NCI-H524 (cell line): ENCODE measurements at regions not wholly inside any gene's neighbourhood (a gene's known extent, or its start where the extent isn't known, plus 50 kb on each side); places are given as distances from the start of the nearest gene placed in this dataset.
"Not testable (repeated sequence)": the region's sequence is repeated elsewhere in the genome, so short reads cannot be mapped to it uniquely, and the experiment has no call there.

Experiments used
- DNase-seq, 2 experiments: peaks; one replicate each; lab custom pipeline; 2025; lab: John Stamatoyannopoulos, UW

GRCh38 chr9:129456549-129457324, 164.2 kb downstream of the C9orf50 start:
- DNase-seq, result no peak

GRCh38 chr9:129455151-129455995, 165.5 kb downstream of the C9orf50 start:
- DNase-seq, result peak; percentile 42 to 74

DNA sequence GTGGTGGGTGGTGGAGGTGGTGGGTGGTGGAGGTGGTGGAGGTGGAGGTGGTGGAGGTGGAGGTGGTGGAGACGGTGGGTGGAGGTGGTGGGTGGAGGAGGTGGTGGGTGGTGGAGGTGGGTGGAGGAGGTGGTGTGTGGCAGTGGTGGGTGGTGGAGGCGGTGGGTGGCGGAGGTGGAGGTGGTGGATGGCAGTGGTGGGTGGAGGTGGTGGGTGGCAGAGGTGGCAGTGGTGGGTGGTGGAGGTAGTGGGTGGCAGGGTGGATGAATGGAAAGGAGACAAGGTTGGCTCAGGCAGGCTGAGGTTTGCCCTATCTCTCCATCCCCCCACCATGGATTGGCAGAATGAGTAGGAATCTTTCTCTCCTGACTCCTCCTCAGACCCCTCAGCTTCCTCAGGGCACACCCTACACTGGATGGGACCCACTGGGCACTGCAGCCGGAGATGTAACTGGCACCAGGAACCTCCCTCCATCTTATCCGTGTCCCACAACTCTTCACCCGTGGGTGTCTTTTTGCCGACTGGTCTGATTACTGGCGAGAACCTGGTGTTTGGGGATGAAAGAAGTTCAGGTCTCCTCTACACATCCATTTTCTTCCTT, 166.3 kb downstream of the C9orf50 start:
- DNase-seq, result no peak

GRCh38 chr9:129453734-129454133, 167.2 kb downstream of the C9orf50 start:
- no peak for DNase-seq

DNA sequence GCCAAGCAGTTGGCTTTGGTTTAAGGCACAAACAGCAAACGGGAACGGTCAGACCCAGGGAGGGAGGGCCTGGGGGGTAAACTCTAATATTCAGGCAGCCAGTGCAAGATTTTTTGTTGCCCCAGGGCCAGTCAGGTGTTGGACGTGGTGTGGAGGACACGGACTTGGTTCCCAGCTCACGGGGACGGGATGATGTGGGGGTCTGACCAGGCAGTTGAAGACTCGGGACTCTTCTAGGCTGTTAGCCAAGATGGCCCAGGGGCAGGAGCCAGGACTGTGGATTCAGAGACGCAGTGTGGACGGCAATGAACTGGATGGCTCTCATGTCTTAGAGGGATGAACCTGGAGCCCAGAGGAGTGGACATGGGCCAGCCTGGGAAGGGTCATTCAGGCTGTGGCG, 169.2 kb downstream of the C9orf50 start:
- DNase-seq, result no peak

DNA sequence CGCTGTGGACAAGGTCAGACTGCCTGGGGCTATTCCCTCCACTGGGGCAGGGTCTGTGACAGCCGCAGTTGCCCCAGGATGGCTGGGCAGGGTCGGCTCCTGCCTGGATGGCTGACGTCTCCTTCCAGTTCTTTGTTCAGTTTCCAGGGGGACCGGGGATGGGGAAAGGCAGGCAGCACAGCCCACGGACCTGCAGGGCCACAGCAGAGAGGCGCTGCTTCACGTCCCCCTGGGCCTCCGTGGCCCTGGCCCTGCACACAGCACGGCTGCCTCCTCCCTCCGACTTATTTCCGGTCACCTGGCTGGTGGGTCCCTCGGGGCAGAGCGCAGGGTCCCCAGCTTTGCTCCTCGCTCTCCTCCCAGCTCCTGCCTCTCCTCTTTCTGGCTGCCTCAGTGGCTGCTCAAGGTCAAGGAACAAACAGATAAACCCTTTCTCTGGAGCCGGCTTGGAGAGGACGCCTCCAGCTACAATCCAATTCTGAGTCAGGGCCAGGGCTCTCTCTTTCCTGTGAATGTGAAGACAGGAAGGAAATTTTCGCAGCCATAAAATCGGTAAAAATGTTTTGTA, 169.7 kb downstream of the C9orf50 start:
- DNase-seq, result no peak

DNA sequence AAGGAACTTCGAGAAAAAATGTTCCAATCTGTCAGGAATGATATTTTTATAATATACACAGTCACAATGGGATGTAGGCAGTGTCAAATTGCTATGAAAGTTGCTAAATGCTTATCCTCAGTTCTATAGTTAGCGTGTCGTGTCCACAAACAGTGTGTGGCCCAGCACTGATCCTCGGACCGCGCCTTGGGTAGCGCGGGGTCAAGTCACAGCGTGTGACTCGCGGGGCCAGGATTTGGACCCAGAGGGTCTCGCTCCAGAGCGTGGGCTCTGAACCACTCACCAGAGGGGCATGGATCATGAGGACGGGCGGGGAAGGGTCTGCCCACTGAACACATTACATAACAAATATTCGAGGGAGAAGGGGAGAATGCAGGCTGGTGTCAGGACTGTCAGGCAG, 171.8 kb downstream of the C9orf50 start:
- no peak for DNase-seq

- peak; percentile 93 to 99 for DNase-seq
These were observed 173.9 kb downstream of the C9orf50 start for GRCh38 chr9:129446828-129447550.

DNA sequence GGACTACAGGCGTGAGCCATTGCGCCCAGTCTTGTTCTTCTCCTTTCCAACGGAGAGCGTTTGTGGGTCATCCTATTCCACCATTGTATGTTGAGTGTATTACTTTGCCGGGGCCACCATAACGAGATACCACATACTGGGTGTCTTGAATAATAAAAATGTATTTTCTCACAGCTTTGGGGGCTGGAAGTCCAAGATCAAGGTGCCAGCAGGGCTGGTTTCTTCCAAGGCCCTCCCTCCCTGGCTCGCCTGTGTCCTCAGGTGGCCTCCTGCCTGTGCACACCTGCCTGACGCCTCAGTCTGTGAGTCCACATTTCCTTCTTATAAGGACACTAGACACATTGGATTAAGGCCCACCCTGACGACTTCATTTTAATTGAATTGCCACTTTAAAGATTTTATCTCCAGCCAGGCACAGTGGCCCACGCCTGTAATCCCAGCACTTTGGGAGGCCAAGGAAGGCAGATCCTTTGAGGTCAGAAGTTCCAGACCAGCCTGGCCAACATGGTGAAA, 175.1 kb downstream of the C9orf50 start:
- DNase-seq, result no peak

DNA sequence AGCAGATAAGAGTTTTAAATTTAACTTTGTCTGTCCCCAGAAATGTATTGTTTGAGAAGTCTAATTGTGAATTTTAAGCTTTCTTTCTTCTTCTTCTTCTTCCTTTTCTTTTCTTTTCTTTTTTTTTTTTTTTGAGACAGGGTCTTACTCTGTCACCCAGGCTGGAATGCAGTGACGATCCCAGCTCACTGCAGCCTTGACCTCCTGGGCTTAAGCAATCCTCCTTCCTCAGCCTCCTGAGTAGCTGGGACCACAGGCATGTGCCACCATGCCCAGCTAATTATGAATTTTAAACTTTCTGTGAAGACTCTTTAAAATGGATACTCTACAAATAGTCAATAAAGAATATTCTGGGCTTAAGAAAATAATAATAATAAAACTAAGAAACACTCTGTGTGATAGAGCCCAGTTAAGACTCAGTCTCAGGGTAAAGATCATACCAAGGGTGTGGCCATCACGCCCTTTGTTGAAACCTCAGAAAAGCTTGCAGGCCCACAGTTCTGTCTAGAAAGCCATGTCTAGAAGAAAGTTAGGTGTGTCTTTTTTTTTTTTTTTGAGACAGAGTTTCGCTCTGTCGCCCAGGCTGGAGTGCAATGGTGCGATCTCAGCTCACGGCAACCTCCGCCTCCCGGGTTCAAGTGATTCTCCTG, 177.3 kb downstream of the C9orf50 start:
- not testable (repeated sequence) for DNase-seq

DNA sequence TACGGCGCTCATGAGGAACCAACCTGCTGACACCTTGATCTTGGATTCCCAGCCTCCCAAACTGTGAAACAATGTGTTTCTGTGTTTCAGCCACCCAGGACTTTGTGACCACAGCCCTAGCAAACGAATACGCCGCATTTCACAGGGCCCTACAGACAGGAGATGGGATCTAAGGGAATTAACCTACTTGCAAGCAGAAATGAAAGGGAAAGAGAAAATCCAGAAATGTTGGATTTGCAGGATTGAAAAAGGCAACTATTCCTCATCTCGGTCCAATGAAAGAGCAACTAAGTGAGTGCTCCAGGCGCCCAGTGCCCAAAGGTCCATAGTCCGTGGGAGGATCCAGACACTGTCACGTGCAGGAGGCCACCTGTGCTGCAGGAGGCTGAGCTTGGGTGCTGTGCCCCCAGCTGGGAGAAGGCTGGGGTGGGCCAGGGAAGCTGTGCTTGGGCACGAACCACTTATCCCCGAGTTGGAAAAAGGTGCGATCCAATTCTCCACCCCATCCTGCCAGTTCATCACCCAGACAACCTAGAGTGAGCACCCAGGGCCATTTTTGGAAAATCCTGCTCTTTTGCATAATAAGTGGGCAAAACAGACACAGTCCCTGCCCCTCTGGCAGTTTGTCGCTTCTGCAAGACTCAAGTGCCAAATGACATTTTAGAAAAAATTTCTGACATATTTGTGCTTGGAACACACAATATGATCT, 177.9 kb downstream of the C9orf50 start:
- DNase-seq, result peak in 1 of 2 experiments; percentile 48

- no peak for DNase-seq
These were observed 179.0 kb downstream of the C9orf50 start for GRCh38 chr9:129441852-129442251.

- no peak for DNase-seq
These were observed 180.3 kb downstream of the C9orf50 start for GRCh38 chr9:129440435-129441186.

DNA sequence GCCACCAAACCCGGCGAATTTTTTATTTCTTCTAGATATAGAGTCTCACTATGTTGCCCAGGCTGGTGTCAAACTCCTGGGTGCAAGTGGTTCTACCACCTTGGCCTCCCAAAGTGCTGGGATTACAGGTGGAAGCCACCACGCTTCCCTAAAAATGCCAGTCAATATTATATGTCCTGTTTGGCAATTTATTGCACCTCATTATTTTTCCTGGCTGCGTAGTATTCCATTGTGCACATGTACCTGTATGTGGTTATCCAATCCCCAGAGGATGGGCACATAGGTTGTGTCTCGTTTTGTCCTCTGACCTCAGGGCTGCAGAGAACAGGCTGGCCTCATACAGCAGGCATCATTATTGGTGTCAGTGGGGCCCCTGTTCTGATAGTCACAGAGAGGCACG, 181.7 kb downstream of the C9orf50 start:
- DNase-seq, result no peak

DNA sequence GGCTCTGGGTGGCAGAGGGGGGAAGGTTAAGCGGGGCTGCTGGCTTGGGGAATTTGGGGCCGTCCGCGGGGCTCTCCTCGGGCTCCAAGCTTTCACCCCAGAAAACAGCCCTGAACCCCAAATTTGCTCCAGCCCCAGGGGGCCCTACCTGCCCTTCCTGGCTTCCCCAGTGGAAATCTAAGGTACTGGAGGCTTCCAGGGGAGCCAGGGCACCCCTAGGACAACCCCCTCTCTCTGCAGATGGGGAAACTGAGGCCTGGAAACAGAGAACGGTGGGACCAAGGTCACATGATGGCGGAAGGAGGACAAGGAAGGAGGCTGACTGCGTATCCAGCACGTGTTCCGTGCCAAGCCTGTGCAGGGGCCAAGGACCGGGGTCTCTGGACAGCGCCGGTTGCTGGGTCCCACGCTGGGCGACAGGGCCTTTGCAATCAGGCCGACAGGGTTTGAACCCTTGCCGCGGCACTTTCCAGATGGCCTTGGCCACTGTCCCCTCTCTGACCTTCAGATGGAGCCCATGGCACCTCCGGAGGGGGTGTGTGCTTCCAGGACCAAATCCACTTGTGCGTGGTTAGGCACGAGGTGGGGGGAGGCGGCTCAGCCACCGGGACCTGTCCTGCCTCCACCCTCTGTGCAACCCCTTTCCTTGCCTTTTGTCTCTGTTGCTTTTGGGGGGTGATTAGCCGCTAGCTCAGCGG, 183.1 kb downstream of the C9orf50 start:
- DNase-seq, result peak in 1 of 2 experiments; percentile 51

- peak; percentile 66 to 72 for DNase-seq
These were observed 183.9 kb downstream of the C9orf50 start for GRCh38 chr9:129436751-129437625.

DNA sequence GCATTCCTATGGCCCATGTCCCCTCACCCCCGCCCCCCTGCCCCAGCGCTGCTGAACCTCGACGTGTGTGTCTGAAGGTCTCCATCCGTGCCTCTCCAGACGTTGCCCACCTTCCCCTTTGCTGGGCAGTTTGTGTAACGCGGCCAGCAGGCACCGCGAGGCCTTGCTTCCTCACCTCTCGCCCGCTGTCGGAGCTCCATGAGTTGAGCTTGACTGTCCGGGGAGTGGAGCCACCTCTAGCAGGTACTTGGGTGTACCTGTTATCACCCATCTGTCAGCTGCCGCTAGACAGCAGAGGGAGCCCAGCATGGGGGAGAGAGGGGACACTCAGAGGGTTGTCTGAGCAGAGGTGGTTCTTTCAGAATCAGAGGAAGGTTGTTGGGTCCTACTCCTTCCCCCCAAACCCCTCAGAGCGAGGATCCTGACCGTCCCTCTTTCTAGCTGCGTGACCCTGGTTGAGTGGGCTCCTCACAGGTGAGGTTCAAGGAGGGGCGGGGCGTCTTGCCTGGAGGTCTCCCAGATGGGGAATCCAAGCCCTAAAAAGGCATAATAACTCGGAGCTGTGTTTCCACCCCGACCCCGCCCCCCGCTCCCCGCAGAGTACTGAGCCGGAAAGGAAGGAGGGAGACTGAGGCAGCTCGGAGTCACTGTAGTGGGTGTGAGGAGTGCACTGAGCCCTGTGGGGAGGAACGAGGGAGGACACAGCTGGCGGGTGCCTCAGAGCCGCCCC, 184.7 kb downstream of the C9orf50 start:
- no peak for DNase-seq
